ENCODE measurements at regions not wholly inside any gene's neighbourhood (a gene's known extent, or its start where the extent isn't known, plus 50 kb on each side); places are given as distances from the start of the nearest gene placed in this dataset.
"Not testable (repeated sequence)": the region's sequence is repeated elsewhere in the genome, so short reads cannot be mapped to it uniquely, and the experiment has no call there.

DNA sequence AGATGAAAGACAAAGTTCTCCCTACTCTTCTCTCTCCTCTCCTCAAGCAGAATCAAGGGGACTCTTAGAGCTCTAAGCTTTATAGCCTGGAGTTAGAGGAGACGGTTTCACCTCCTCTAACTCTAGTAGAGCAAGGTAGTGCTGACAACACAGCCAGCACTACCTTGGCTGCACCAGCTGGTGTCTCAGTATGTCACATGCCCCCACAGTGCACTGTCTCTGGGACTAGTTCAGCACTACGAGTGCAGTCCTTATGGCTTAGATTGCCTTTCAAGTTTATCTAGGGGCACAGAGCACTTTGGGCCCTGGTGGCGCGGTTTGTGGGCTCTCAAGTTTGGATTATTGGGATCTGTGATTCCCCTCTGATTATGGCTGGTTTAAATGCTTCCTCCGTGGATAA, 614.1 kb upstream of the NECTIN3 start:
- ATAC-seq (no peak), DNase-seq (ENCODE audit: low spot score) (no peak)
- intact Hi-C loops (cut with DNase I): no loop called here

DNA sequence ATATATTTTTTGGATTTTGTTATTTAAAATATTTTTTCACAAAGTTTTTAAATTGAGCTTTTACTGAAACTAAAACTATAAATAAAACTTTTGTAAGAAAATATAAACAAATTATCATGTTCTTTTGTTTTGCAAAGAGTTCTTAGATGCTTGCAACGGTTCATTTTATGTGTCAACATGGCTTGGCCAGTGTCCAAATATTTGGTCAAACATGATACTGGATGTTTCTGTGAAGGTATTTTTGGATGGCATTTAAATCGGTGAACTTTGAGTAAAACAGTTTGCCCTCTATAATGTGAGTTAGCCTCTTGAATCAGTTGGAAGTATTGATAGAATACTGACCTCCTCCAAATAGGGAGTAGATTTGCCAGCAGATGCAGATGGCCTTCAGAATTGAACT, 612.6 kb upstream of the NECTIN3 start:
- ATAC-seq: no peak
- intact Hi-C loops (cut with DNase I): no loop called here
- no peak for DNase-seq (ENCODE audit: low spot score)

DNA sequence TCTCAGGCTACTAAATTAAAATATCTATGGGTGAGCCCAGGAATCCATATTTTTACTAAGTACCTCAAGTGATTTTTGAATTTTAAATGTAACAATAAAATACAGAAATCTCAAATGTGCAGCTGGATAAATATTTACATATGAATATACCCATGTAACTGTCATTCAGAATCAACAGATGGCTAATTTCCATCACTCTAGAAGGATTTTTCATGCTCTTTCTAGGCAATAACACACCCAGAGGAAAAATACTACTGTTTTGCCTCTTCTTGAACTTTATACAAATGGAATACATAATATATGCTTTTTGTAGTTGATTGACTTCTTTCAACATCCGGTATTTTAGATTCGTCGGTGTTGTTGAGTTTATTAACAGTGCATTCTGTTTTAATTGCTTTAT, 601.3 kb upstream of the NECTIN3 start:
- intact Hi-C loops (cut with DNase I): no loop called here
- no peak for ATAC-seq
- DNase-seq (ENCODE audit: low spot score): no peak

DNA sequence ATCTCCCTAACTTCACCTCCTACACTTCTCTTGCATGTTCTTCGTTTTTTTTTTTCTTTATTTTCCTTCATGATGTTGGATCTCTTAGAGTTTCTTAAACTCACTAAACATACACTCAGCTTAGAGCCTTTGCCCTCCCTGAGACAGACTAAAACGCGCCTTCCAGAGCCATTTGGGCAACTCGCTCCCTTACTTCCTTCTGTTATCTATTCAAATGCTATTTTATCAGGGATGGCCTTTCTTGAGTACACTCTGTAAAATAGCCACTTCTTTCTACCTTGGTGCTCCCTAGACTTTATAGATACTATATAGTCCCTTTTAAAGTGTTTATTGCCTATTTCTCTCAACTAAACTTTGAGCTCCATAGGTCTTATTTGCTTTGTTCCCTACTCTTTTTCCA, 598.2 kb upstream of the NECTIN3 start:
- ATAC-seq: no peak

DNA sequence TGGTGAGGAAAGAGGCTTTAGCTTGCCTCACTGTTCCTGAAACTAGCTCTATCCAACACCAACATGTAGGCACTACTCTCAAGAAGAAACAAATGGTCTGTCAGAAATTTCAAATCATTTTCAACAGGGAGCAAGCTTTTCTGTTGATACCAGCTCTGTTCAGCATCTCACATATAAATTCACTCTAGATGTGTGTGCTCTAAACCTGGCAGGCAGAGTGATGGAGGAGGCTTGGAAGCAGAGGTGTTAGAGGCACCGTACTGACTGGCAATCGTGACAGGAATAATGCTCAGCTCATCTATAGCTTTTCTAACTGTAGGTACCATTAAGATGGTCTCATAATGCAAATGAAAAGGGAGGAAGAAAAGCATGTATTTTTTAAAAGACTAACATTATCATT, 597.2 kb upstream of the NECTIN3 start:
- no peak for DNase-seq (ENCODE audit: low spot score)
- ATAC-seq: no peak
- intact Hi-C loops (cut with DNase I): no loop called here

More for the DNA sequence above, 598.2 kb upstream of the NECTIN3 start:
- intact Hi-C loops (cut with DNase I): no loop called here
- DNase-seq (ENCODE audit: low spot score): no peak

DNA sequence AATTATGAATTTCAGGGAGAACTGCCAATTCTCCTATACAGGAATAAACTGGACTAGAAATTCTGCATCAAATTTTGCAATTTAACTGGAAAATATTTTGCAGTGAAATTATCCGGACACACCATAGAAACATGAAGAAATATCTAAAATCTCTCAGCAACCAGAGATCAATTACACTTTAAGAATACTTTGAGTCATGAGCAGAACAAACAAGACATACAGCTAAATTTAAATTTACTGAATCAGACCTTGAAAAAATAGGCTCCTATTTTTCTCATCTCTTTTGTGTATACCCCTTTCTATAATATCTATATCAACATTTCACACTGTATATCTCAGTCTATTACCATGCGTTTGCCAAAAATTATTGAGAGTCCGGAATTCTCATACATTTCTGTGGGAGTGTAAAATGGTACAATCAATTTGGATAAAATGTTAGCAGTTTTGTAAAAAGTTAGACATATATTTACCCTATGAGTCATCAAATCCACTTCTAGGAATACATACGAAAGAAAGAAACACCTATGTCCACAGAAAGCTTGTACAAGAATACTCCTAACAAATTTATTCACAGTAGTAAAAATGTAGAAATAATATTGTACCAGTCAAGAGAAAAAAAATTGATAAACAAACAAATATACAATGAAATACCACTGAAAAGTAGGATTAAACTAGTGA, 593.1 kb upstream of the NECTIN3 start:
- intact Hi-C loops (cut with DNase I): no loop called here

DNA sequence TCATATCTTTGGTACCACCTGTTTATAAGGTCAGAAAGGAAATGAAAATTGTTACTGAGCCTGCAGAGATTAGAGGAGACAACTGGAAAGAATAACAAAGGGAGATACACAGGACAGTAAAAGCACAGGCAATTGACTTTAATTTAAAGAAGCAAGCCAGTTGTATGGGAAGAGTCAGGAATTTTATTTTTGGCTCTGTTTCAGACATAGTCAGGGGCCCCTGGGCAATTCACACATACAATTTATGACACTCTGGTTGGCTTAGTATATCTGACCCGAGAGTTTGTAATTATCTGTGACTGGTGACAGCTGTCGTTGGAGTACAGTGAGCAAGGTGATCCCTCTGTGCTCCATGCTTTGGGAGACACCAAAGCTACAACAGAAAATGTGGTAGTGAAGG, 591.9 kb upstream of the NECTIN3 start:
- DNase-seq (ENCODE audit: low spot score): no peak
- no peak for ATAC-seq
- intact Hi-C loops (cut with DNase I): no loop called here

More for the DNA sequence above, 593.1 kb upstream of the NECTIN3 start:
- no peak for DNase-seq (ENCODE audit: low spot score)
- no peak for ATAC-seq

DNA sequence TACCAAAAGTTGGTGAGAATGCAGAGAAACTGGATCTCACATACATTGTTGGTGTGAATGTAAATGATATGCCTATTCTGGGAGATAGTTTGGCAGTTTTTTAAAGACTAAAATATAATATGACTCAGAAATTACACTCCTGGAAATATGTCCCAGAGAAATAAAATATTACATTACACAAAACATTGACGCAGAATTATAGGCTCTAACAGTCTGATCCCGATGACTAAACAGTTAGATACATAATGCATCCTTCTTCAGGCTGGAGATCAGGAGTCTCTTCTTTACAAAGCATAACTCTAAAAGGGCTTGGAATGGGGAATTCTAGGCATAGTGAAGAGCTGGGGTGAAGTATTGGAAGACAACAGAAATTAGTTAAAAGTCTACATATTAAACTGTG, 586.2 kb upstream of the NECTIN3 start:
- intact Hi-C loops (cut with DNase I): no loop called here
- ATAC-seq (no peak), DNase-seq (ENCODE audit: low spot score) (no peak)

DNA sequence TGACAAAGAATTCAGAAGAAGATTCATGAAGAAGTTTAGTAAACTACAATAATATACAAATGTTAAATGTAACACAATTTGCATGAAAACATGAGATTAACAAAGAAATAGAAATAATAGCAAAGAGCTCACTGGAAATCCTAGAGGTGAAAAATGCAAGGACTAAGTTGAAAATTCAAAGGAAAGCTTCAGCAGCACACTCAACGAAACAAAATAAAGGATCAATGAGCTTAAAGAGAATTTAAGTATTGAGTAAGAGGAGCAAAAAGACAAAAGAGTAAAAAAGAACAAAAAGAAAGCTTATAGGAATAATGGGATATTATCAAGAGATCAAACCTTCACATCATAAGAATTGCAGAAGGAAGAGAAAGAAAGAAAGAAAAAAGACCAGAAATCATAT, 583.8 kb upstream of the NECTIN3 start:
- ATAC-seq: no peak
- no peak for DNase-seq (ENCODE audit: low spot score)
- intact Hi-C loops (cut with DNase I): no loop called here

DNA sequence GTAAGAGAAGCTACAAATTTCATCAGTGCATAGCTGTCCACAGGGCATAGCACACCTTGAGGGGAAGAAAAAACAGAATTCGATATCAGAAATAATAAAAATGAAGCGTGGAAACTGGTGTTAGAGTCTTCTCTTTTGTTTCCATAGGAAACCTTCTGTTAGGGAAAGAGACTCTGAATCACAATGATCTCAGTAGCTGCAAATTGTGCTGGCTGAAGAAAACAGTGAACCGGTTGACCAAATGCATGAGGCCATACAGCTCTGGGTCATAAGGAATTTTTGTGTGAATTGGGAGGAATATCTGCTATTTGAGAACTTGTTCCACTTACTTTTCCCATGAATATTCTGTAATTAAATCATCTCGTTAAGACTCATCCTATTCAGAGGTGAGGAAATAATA, 580.2 kb upstream of the NECTIN3 start:
- DNase-seq (ENCODE audit: low spot score): no peak
- intact Hi-C loops (cut with DNase I): no loop called here
- no peak for ATAC-seq

DNA sequence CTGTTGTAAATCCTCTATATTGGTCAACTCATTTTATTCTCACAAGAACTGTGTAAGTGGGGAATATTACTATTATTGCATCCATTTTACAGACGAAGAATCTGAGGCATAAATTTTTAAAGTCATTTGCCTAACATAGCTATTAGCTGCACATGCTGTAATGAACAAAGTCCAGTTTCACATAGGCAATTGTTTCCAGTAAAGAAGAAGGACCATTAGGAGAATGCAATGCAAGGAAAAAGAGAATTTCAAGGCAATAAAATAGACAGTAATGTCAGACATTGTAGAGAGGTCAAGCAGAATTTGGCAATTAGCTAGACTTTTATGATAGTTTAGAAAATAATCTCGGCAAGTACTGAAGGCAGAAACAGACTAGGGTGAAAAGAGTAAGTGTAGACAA, 578.7 kb upstream of the NECTIN3 start:
- intact Hi-C loops (cut with DNase I): no loop called here
- DNase-seq (ENCODE audit: low spot score) (no peak), ATAC-seq (no peak)

DNA sequence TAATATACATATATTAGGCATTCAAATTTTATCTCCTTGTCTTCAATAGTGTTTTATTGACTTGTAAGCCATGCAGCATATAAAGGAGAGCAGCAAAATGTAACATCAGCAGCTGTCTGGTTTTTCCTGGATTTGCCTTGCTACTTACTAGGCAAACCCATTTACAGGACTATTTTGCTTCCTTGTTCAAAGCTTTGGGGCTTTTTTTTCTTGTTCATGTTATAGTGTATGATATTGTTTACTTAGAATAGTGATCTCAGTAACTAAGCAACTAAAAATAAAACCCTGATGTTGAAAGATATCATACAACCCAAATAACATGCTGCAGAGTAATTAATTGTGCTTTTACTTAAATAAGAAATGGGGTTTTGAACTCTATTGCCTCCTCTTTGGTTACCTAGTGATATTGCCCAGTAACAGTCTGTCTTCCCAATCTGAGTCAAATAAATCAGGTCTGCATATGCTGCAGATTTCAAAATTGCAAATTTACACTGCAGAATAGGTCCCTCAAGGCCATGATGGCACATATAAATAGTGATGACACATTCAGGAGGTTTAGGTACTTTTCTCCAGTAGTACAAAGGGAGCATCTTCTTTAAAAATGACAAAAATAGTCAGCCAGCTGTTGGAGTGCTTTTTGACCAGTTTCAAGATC, 578.1 kb upstream of the NECTIN3 start:
- intact Hi-C loops (cut with DNase I): no loop called here
- ATAC-seq (no peak), DNase-seq (ENCODE audit: low spot score) (no peak)

DNA sequence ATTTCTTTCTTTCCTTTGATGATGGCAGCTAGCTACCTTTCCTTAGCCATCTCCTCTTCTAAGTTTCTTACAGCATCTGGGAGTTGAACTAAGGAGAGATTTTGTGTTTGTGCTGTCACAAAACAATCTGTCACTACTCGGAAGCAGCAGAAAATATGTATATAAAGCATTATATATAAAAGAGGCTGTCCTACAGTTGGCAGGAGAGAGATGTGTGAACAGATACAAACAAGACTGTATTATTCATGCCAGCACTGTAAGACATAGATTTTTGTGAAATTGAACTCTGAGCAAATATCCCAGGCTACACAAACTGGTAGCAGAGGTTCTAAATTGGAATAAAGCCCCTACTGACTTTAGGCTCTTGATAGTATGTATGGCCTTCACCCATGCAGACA, 577.5 kb upstream of the NECTIN3 start:
- intact Hi-C loops (cut with DNase I): no loop called here

DNA sequence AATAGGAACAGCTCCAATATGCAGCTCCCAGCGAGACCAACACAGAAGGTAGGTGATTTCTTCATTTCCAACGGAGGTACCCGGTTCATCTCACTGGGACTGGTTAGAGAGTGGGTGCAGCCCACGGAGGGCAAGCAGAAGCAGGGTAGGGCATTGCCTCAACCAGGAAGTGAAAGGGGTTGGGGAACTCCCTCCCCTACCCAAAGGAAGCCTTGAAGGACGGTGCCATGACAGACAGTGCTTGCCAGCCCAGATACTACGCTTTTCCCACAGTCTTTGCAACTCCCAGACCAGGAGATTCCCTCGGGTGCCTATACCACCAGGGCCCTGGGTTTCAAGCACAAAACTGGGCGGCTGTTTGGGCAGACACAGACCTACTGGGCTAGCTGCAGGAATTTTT, 576.9 kb upstream of the NECTIN3 start:
- no peak for DNase-seq (ENCODE audit: low spot score)
- no peak for ATAC-seq
- intact Hi-C loops (cut with DNase I): no loop called here

More for the DNA sequence above, 577.5 kb upstream of the NECTIN3 start:
- ATAC-seq (no peak), DNase-seq (ENCODE audit: low spot score) (no peak)

DNA sequence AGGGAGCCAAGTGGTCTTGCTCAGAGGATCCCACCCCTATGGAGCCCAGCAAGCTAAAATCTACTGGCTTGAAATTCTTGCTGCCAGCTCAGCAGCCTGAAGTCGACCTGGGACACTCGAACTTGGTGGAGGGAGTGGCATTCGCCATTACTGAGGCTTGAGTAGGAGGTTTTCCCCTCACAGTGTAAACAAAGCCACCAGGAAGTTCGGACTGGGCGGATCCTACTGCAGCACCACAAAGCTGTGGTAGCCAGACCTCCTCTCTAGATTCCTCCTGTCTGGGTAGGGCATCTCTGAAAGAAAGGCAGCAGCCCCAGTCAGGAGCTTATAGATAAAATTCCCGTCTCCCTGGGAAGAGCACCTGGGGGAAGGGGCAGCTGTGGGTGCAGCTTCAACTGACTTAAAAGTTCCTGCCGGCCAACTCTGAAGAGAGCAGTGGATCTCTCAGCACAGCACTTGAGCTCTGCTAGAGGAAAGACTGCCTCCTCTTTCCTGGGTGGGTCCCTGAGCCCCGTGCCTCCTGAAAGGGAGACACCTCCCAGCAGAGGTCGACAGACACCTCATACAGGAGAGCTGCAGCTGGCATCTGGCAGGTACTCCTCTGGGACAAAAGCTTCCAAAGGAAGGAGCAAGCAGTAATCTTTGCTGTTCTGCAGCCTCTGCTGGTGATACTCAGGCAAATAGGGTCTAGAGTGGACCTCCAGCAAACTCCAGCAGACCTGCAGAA, 576.3 kb upstream of the NECTIN3 start:
- ATAC-seq (no peak), DNase-seq (ENCODE audit: low spot score) (no peak)
- intact Hi-C loops (cut with DNase I): no loop called here

DNA sequence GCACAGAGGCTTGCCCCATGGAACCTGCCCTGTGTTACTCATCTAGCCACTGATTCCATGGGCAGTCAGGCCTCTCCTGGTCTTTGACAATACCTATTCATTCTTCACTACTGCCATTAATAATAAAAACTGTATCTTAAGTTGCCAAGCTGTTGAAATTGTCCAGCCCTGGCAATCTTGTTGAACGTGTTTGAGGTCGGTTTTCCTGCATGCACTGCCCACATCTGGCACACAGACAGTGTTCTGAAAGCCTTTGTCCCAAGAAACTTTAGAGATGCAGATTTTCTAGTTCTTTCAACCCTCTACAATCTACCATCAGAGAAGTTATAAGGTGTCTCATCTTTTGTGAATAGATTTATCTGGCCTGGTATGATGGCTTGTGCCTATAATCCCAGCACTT, 567.2 kb upstream of the NECTIN3 start:
- no peak for ATAC-seq

DNA sequence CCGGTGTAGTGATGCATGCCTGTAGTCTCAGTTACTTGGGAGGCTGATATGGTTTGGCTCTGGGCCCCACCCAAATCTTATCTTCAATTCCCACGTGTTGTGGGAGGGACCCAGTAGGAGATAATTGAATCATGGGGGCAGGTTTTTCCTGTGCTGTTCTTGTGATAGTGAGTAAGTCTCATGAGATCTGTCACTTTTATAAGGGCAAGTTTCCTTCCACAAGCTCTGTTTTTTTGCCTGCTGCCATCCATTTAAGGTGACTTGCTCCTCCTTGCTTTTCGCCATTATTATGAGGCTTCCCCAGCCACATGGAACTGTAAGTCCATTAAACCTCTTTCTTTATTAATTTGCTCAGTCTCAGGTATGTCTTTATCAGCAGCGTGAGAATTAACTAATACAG, 566.7 kb upstream of the NECTIN3 start:
- DNase-seq (ENCODE audit: low spot score) (no peak), ATAC-seq (no peak)
- intact Hi-C loops (cut with DNase I): no loop called here

More for the DNA sequence above, 567.2 kb upstream of the NECTIN3 start:
- DNase-seq (ENCODE audit: low spot score): no peak
- intact Hi-C loops (cut with DNase I): no loop called here

DNA sequence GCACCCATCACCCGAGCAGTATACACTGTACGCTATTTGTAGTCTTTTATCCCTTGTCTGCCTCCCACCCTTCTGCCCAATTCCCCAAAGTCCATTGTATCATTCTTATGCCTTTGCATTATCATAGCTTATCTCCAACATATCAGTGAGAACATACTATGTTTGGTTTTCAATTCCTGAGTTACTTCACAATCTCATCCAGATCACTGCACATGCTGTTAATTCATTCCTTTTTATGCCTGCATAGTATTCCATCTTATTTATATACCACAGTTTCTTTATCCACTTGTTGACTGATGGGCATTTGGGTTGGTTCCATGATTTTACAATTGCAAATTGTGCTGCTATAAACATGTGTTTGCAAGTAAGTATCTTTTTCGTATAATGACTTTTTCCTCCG, 564.7 kb upstream of the NECTIN3 start:
- no peak for DNase-seq (ENCODE audit: low spot score)
- no peak for ATAC-seq
- intact Hi-C loops (cut with DNase I): no loop called here

DNA sequence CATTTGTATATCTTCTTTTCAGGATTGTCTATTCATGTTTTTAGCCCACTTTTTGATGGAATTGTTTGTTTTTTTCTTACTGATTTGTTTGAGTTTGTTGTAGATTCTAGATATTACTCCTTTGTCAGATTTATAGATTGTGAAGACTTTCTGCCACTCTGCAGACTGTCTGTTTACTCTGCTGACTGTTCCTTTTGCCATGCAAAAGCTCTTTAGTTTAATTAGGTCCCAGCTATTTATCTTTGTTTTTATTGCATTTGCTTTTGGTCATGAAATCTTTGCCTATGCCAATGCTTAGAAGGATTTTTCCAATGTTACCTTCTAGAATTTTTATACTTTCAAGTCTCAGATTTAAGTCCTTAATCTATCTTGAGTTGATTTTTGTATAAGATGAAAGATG, 564.0 kb upstream of the NECTIN3 start:
- intact Hi-C loops (cut with DNase I); ATAC-seq; DNase-seq (ENCODE audit: low spot score): not testable (repeated sequence)

DNA sequence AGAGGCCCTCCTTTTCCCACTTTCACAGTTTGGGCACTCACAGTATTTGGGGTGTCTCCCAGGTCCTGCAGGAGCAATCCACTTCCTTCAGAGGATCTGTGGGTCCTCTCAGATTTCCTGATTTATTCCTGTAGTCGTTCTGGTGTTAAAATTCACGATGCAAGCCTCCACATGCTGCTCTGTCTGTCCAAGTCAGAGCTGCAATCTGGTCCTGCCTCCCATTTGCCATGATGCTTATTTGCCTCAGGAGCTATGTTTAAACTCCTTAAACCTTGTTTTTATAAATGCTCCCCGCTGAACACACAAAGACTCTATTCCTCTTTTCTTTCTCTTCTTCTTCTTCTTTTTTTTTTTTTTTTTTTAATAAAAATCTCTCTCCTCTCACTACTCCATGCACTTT, 558.7 kb upstream of the NECTIN3 start:
- DNase-seq (ENCODE audit: low spot score) (no peak), ATAC-seq (no peak)
- intact Hi-C loops (cut with DNase I): no loop called here
